ENCODE measurements at regions not wholly inside any gene's neighbourhood (a gene's known extent, or its start where the extent isn't known, plus 50 kb on each side); places are given as distances from the start of the nearest gene placed in this dataset.

GRCh38 chr4:66187175-66187720 lies 517.0 kb upstream of the EPHA5 start:
- Histone ChIP-seq H3K4me1 (no peaks in the 10 kb centered on the region), H3K27ac (no peak overlapping the region), H3K4me3 (no peak overlapping the region), H3K36me3 (no peaks in the 10 kb centered on the region), H3K9me3 (no peaks in the 10 kb centered on the region), H3K27me3 (no peaks in the 10 kb centered on the region)
- TF ChIP-seq POLR2AphosphoS5 (IDR thresholded peaks at IDR 0.05) (no peak), CTCF (IDR thresholded peaks at IDR 0.05) (no peak)
- DNase-seq: no peak
- in situ Hi-C loops (cut with MboI; ENCODE audit: low pct_ligation_motif_present in 1 of 4, low pct_unique_long_range_greater_than_20kb in 1 of 4, low sequenced_read_pairs in 3 of 4) (no loop called here), intact Hi-C loops (cut with DNase I; ENCODE audit: low total_unique reads) (loop anchor here (5.0 kb wide), 1 partner anchor 1715 kb away; no protein-coding TSS in a partner anchor)
- 68% methylated on average over 3 of the region's 3 CpGs; no CpG with 5 or more reads in 1 of the 2 donors for WGBS, 2 donors (ENCODE audit: low coverage in 1 of 2)

- in situ Hi-C loops (cut with MboI; ENCODE audit: low pct_ligation_motif_present in 1 of 4, low pct_unique_long_range_greater_than_20kb in 1 of 4, low sequenced_read_pairs in 3 of 4) (no loop called here), intact Hi-C loops (cut with DNase I; ENCODE audit: low total_unique reads) (loop anchor here (5.0 kb wide), 1 partner anchor 1716 kb away; no protein-coding TSS in a partner anchor)
- TF ChIP-seq POLR2A (IDR thresholded peaks at IDR 0.05): no peak
- TF ChIP-seq CTCF (IDR thresholded peaks at IDR 0.05): no peak
- no peak for TF ChIP-seq EP300 (IDR thresholded peaks at IDR 0.05; ENCODE audit: low read depth)
- TF ChIP-seq POLR2AphosphoS5 (IDR thresholded peaks at IDR 0.05): no peak
- no peaks in the 10 kb centered on the region for H3K4me1 ChIP-seq
- no peaks in the 10 kb centered on the region for H3K27me3 ChIP-seq
- H3K9me3 ChIP-seq: no peaks in the 10 kb centered on the region
- no peak overlapping the region for H3K27ac ChIP-seq
- H3K4me3 ChIP-seq: no peak overlapping the region
- no peak for DNase-seq
- H3K36me3 ChIP-seq: no peaks in the 10 kb centered on the region
Observed at GRCh38 chr4:66186095-66186494, 515.8 kb upstream of the EPHA5 start.

- no peak overlapping the region for H3K4me3 ChIP-seq
- intact Hi-C loops (cut with DNase I; ENCODE audit: low total_unique reads) (no loop called here), in situ Hi-C loops (cut with MboI; ENCODE audit: low pct_ligation_motif_present in 1 of 4, low pct_unique_long_range_greater_than_20kb in 1 of 4, low sequenced_read_pairs in 3 of 4) (no loop called here)
- H3K4me1 ChIP-seq: no peaks in the 10 kb centered on the region
- WGBS, 2 donors (ENCODE audit: low coverage in 1 of 2): 86 to 87% methylated on average over 1 of the region's 1 CpG
- TF ChIP-seq POLR2A (IDR thresholded peaks at IDR 0.05) (no peak), CTCF (IDR thresholded peaks at IDR 0.05) (no peak), POLR2AphosphoS5 (IDR thresholded peaks at IDR 0.05) (no peak), EP300 (IDR thresholded peaks at IDR 0.05; ENCODE audit: low read depth) (no peak)
- H3K27me3 ChIP-seq: no peaks in the 10 kb centered on the region
- no peaks in the 10 kb centered on the region for H3K9me3 ChIP-seq
- no peak overlapping the region for H3K27ac ChIP-seq
- no peak for DNase-seq
- no peaks in the 10 kb centered on the region for H3K36me3 ChIP-seq
Observed at GRCh38 chr4:66182636-66183035, 512.3 kb upstream of the EPHA5 start.

- H3K4me3 ChIP-seq: no peak overlapping the region
- no peak overlapping the region for H3K27ac ChIP-seq
- in situ Hi-C loops (cut with MboI; ENCODE audit: low pct_ligation_motif_present in 1 of 4, low pct_unique_long_range_greater_than_20kb in 1 of 4, low sequenced_read_pairs in 3 of 4) (no loop called here), intact Hi-C loops (cut with DNase I; ENCODE audit: low total_unique reads) (no loop called here)
- no peaks in the 10 kb centered on the region for H3K27me3 ChIP-seq
- TF ChIP-seq POLR2A (IDR thresholded peaks at IDR 0.05) (no peak), CTCF (IDR thresholded peaks at IDR 0.05) (no peak), EP300 (IDR thresholded peaks at IDR 0.05; ENCODE audit: low read depth) (no peak), POLR2AphosphoS5 (IDR thresholded peaks at IDR 0.05) (no peak)
- H3K36me3 ChIP-seq: no peaks in the 10 kb centered on the region
- H3K4me1 ChIP-seq: no peaks in the 10 kb centered on the region
- DNase-seq: no peak
- H3K9me3 ChIP-seq: no peaks in the 10 kb centered on the region
Observed at GRCh38 chr4:66178906-66179305, 508.6 kb upstream of the EPHA5 start.
